ENCODE measurements at regions not wholly inside any gene's neighbourhood (a gene's known extent, or its start where the extent isn't known, plus 50 kb on each side); places are given as distances from the start of the nearest gene placed in this dataset.

DNA sequence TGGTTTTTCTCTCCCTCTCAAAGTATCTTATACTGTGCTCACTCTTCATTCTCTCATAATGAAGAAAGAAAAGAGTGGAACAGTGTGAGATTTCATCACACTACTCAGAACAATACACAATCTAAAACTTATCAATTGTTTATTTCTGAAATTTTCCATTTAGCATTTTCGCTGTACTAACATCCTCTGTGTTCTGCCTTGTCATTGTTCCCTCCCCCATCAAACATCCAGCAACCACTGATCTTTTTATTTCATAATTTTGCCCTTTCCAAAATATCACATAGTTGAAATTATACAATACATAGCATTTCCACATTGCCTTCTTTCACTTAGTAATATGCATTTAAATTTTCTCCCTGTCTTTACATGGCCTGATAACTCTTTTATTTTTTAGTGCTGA is 658.7 kb downstream of the SLITRK1 start:
- TF ChIP-seq, protein P1, sequence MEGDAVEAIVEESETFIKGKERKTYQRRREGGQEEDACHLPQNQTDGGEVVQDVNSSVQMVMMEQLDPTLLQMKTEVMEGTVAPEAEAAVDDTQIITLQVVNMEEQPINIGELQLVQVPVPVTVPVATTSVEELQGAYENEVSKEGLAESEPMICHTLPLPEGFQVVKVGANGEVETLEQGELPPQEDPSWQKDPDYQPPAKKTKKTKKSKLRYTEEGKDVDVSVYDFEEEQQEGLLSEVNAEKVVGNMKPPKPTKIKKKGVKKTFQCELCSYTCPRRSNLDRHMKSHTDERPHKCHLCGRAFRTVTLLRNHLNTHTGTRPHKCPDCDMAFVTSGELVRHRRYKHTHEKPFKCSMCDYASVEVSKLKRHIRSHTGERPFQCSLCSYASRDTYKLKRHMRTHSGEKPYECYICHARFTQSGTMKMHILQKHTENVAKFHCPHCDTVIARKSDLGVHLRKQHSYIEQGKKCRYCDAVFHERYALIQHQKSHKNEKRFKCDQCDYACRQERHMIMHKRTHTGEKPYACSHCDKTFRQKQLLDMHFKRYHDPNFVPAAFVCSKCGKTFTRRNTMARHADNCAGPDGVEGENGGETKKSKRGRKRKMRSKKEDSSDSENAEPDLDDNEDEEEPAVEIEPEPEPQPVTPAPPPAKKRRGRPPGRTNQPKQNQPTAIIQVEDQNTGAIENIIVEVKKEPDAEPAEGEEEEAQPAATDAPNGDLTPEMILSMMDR (IDR thresholded peaks at IDR 0.05; ENCODE audit: low read depth, low read length, missing input control) = no peak
- TF ChIP-seq, protein P2, sequence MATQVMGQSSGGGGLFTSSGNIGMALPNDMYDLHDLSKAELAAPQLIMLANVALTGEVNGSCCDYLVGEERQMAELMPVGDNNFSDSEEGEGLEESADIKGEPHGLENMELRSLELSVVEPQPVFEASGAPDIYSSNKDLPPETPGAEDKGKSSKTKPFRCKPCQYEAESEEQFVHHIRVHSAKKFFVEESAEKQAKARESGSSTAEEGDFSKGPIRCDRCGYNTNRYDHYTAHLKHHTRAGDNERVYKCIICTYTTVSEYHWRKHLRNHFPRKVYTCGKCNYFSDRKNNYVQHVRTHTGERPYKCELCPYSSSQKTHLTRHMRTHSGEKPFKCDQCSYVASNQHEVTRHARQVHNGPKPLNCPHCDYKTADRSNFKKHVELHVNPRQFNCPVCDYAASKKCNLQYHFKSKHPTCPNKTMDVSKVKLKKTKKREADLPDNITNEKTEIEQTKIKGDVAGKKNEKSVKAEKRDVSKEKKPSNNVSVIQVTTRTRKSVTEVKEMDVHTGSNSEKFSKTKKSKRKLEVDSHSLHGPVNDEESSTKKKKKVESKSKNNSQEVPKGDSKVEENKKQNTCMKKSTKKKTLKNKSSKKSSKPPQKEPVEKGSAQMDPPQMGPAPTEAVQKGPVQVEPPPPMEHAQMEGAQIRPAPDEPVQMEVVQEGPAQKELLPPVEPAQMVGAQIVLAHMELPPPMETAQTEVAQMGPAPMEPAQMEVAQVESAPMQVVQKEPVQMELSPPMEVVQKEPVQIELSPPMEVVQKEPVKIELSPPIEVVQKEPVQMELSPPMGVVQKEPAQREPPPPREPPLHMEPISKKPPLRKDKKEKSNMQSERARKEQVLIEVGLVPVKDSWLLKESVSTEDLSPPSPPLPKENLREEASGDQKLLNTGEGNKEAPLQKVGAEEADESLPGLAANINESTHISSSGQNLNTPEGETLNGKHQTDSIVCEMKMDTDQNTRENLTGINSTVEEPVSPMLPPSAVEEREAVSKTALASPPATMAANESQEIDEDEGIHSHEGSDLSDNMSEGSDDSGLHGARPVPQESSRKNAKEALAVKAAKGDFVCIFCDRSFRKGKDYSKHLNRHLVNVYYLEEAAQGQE (IDR thresholded peaks at IDR 0.05) = no peak
- TF ChIP-seq, protein P3, sequence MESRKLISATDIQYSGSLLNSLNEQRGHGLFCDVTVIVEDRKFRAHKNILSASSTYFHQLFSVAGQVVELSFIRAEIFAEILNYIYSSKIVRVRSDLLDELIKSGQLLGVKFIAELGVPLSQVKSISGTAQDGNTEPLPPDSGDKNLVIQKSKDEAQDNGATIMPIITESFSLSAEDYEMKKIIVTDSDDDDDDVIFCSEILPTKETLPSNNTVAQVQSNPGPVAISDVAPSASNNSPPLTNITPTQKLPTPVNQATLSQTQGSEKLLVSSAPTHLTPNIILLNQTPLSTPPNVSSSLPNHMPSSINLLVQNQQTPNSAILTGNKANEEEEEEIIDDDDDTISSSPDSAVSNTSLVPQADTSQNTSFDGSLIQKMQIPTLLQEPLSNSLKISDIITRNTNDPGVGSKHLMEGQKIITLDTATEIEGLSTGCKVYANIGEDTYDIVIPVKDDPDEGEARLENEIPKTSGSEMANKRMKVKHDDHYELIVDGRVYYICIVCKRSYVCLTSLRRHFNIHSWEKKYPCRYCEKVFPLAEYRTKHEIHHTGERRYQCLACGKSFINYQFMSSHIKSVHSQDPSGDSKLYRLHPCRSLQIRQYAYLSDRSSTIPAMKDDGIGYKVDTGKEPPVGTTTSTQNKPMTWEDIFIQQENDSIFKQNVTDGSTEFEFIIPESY (IDR thresholded peaks at IDR 0.05) = no peak
- TF ChIP-seq, protein P4, sequence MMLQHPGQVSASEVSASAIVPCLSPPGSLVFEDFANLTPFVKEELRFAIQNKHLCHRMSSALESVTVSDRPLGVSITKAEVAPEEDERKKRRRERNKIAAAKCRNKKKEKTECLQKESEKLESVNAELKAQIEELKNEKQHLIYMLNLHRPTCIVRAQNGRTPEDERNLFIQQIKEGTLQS (IDR thresholded peaks at IDR 0.05) = no peak
- TF ChIP-seq RAD21 (IDR thresholded peaks at IDR 0.05) = no peak
- TF ChIP-seq, protein P5, sequence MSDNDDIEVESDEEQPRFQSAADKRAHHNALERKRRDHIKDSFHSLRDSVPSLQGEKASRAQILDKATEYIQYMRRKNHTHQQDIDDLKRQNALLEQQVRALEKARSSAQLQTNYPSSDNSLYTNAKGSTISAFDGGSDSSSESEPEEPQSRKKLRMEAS (IDR thresholded peaks at IDR 0.05) = no peak
- no peak for TF ChIP-seq FOXA2 (IDR thresholded peaks at IDR 0.05)
- no peak for TF ChIP-seq EGR1 (IDR thresholded peaks at IDR 0.05; ENCODE audit: low read depth in 2 of 2)
